Esophagus mucosa (tissue), 1 donor: ENCODE measurements at regions not wholly inside any gene's neighbourhood (a gene's known extent, or its start where the extent isn't known, plus 50 kb on each side); places are given as distances from the start of the nearest gene placed in this dataset.
"Not testable (repeated sequence)": the region's sequence is repeated elsewhere in the genome, so short reads cannot be mapped to it uniquely, and the experiment has no call there.

Experiments
- ATAC-seq: fragments of 200-7000 bp; cut with Tn5 transposase; one replicate; pipeline ENCODE4 v1.9.1; 2020
- donor health status: DM: yes; HTN: yes; CAD: no.

DNA sequence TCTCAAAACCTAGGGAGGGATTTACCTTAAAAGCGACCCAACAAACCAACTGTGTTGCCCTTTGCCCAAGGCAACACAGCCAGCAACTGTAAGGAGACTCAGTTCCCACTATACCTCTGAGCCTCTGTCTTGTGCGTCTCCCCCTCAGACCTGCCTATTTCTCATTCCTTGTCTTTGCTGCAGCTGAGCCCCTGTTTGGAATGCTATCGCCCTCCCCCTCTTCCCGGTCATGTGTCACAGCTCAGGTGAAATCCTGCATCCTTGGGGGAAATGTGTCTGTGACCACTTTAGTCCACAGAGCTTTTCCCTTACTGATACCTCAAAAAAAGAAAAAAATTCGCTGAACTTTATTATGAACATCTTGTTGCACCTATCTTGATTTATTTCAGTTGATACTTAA is 52.0 kb upstream of the LRIG1 start:
- ATAC-seq: no peak

DNA sequence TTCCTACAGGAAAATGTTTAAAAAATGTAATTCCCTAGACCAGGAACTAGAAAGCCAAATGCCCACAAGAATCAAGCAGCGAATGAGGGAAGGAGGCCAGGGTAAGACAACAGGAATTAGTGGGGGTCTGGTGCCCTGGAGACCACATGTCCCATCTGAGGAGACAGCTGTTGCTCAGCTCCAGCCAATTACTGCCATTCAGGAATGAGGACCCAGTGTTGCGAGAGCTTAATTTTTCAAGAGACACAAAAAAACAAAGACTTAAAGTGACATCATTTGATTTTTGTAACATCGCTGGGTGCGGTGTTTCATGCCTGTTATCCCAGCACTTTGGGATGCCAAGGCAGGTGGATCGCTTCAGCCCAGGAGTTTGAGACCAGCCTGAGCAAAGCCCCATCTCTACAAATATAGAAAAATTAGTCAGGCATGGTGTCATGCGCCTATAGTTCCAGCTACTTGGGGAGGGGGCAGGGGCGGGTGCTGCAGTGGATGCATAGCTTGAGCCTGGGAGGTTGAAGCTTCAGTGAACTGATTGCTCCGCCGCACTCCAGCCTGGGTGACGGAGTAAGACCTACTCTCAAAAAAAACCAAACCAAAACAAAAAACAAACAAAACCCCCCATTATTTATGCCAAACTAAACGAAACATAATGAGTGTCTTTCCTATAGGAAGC is 52.8 kb upstream of the LRIG1 start:
- ATAC-seq: no peak

DNA sequence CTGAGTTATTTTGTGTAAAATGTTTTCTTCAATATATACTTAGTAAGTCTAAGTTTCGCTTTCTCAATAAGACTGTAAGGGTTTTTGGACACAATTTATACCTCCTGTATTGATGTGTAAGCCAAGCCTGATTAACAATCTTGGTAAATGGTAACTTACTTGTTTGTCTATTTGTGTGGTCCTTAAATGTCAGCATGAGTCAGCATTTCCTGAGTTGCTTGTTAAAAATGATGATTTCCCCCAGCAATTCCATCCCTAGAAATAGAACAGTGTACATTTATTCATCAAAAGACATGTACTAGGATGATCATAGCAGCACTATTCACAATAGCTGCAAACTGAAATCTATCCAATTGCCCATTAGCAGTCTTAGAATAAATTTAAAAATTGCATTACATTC is 53.4 kb upstream of the LRIG1 start:
- ATAC-seq: no peak

GRCh38 chr3:66555214-66555844 is 54.5 kb upstream of the LRIG1 start:
- ATAC-seq: no peak

- ATAC-seq: no peak
Observed at GRCh38 chr3:66557170-66557569, 56.3 kb upstream of the LRIG1 start.

DNA sequence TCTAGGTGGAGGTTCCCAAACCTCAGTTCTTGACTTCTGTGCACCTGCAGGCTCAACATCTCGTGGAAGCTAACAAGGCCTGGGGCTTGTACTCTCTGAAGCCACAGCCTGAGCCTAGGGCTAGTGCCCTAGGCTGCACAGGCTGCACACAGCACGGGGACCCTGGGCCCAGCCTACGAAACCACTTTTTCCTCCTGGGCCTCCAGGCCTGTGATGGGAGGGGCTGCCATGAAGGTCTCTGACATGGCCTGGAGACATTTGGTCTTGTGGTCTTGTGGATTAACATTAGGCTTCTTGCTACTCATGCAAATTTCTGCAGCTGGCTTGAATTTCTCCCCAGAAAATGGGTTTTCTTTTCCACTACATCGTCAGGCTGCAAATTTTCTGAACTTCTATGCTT is 59.1 kb upstream of the LRIG1 start:
- not testable (repeated sequence) for ATAC-seq

DNA sequence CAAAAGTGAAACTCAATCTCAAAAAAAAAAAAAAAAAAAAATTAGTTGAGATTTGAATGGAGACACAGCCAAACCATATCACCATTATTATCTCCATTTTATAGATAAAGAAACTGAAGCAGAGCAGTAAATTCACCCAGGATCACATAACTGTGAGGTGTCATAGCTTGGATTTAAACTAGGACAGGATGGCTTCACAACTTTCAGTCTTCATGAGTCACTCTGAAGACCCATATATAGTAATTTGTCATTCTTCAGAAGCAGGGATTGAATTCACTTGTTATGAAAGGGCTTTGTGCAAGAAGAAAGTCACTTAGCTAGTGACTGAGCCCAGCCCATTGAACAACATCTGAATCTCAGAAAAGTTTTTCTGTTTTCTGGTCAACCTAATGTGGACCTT is 60.5 kb upstream of the LRIG1 start:
- no peak for ATAC-seq

GRCh38 chr3:66565301-66565700 is 64.5 kb upstream of the LRIG1 start:
- no peak for ATAC-seq

- ATAC-seq: no peak
Observed at GRCh38 chr3:66567077-66567476, 66.3 kb upstream of the LRIG1 start.

DNA sequence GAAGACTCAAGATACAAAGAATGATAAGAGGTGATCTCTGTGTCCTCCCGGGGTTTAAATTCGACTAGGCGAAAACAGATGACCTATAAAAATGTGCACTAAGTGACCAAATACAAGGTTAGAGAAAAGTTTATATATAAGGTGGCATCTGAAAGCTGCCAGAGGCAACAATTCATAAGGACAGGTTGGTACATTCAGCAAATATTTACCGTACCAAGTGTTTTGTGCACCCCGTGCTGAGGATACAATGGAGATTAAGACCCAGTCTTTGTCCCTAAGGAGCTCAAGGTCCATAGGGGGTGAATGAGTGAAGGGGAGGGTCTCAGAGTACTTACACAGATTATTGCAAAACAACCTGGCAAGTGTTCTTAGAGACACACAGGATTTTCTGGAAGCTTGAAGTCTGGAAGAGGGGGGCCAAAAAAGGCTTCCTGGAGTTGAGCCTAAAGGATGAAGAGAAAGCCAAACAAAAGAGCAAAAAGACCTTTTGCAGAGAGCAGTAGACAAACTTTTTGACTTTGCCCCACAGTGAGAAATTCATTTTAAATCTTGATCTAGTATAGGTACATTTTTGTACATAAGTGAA is 71.4 kb upstream of the LRIG1 start:
- no peak for ATAC-seq

DNA sequence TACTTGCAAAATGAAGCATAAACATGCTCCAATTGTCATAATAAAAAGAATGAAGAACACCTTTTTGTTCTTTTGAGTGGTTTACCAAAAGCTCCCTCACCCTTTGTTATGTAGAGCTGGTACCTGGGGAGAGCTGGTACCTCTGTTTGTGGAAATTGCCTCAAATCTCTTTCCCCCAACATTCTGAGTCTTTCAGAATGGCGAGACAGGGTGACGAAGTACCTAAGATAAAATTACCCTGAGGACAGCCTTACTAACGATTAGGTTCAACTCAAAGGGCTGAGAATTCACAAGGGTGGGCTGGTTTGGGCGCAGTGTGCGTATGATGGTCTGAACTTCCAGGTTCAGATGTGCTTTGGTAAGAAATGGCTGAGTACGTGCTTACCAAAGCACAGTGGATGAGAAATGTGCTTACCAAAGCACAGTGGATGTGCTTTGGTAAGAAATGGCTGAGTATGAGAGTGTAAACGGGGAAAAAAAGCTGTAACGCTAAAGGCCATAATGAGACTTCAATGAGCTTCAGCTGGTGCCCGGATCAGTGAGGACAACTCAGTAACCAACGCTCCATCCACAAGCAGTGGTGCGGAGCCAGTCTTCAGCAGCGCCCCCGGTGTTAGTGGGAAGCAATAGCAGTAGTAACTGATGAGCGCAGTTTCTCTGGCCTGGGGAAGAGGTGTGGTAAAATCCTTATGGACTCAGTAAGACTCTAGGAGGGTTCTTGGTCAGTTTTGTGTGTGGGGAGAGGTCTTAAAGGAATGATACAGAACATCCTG is 72.3 kb upstream of the LRIG1 start:
- no peak for ATAC-seq

- no peak for ATAC-seq
Observed at GRCh38 chr3:66574091-66574490, 73.3 kb upstream of the LRIG1 start.

- ATAC-seq: no peak
Observed at GRCh38 chr3:66577426-66578203, 76.8 kb upstream of the LRIG1 start.

GRCh38 chr3:66581256-66581655 is 80.4 kb upstream of the LRIG1 start:
- no peak for ATAC-seq

GRCh38 chr3:66582721-66583423 is 82.0 kb upstream of the LRIG1 start:
- no peak for ATAC-seq

DNA sequence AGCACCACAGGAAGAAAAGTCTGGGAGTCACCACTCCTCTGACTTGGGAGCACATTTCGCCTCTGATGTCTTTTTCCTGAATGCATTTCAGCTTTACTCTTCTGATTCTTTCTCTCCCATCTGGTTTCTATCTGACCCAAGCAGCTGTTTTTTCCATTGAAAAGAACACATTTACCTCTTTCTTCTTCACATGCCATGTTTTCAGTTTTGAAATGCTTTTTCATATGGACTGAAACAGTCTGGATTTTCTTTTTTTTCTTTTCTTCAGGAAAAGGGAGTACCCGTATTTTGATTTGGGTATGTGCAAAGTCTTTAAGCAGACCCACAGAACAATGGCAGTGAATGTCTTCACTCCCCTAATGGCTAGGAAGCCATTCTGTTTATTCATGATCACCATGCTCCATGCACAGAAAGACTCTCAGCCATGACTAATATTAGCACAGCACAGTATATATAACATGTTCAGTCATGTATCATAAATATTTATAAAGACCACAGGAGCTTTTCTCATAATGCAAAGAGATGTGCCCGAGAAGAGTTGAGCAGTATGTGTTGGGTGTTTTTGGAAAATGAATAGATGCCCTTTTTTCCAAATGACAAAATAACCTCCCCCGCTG is 82.7 kb upstream of the LRIG1 start:
- peak; percentile 68 for ATAC-seq

DNA sequence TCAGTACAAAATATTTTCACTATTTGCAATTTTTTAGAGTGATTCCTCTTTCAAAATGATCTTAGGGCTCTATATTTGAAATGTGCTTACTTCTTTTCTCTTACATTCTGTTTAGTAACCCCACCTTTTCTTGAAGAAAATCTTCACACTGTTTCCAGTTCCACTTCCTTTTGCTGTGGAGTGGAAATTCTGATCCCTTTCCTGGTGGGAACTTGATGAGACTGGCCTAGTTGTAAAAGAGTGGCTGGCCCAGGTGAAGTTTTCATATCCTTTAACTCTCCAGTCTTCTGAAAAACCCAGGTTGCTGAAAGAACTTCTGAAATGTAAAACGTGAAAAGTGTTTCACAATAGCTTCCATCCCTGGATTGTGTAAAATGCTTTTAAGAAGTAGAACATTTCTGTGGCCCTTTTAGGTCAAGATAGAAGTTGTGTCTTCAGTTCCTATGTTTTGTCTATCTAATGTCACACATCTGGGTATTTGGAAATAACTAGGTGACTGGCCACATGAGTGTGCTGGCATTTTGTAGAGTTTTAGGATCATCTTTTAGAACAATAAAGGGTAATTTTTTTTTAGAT is 84.8 kb upstream of the LRIG1 start:
- ATAC-seq: no peak

DNA sequence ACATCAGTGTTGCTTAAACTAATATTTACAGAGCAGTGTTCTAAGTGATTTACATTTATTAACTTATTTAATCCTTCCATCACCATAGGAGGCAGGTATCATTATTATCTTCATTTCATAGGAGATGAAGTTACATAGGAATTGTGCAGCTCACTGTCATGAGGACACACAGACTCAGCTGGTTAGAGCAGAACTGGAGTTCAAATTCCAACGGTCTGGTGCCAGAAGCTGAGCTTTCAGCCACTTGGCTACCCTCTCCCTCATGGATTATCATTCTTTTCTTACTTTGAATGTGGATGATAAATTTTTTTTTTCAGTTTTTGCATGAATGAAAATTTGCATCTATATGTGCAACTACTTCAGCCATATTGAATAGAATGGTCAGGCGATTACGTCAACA is 86.0 kb upstream of the LRIG1 start:
- no peak for ATAC-seq

GRCh38 chr3:66588340-66588847 is 87.6 kb upstream of the LRIG1 start:
- ATAC-seq: peak; percentile 81

DNA sequence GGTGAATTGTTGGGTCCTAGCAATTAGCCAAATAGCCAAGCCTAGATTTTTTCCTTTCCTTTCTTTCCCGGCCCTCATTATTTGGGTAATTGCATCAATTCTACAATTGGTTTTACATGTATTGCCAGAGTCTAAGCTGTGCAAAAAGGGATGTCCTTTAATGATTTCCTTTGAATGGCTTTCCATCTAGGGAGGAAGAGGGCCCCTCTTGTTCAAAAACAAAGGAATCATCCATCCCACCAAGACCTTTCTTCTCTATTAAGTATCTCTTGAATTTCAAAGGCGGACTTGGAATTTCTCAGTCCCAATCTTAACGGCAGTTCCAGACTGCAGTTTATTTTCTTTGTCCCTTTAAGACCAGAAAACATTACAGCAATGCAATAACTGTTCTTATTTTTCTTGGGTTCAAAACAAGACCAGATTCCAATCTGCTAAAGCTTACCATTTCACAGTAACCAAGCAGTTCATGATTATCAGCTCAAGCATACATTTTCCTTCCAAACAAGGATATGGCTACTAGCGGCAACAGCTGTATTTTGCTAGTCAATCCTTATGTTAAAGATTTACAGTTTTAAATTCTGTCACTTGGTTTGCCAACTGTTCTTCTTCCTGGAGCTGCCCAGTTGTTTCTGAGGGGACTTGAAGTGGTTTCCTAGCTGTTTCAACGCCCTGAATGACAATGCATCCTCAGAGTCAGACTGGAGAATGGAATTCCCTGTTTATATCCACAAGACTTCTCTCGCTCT is 91.4 kb upstream of the LRIG1 start:
- ATAC-seq: no peak
